GM12891 (cell line): ENCODE measurements at regions not wholly inside any gene's neighbourhood (a gene's known extent, or its start where the extent isn't known, plus 50 kb on each side); places are given as distances from the start of the nearest gene placed in this dataset.

Source experiments
- POLR2A ChIP-seq: IDR thresholded peaks from 2 replicates; pipeline ENCODE4 v1.6.1; 2011; ENCODE audit warnings: low read depth, low read length, control low read depth
- POLR2AphosphoS5 ChIP-seq: IDR thresholded peaks from 2 replicates; pipeline ENCODE4 v1.6.1; 2011; ENCODE audit warnings: low read depth, low read length, control low read depth
- POU2F2 ChIP-seq: IDR thresholded peaks from 2 replicates; pipeline ENCODE4 v1.6.1; 2011; ENCODE audit warnings: low read depth, mild to moderate bottlenecking, control low read depth, low read length, moderate library complexity
- SPI1 ChIP-seq: IDR thresholded peaks from 2 replicates; pipeline ENCODE4 v1.6.1; 2011; ENCODE audit warnings: low read depth, low read length, control low read depth
- TAF1 ChIP-seq: IDR thresholded peaks from 2 replicates; pipeline ENCODE4 v1.6.1; 2011; ENCODE audit warnings: low read depth, low read length, control low read depth

- TF ChIP-seq POLR2A (no peak), POLR2AphosphoS5 (no peak), TAF1 (no peak), SPI1 (no peak), POU2F2 (no peak)
Observed at GRCh38 chr9:100714372-100715099, 136.7 kb downstream of the CAVIN4 start.
